ENCODE measurements at regions not wholly inside any gene's neighbourhood (a gene's known extent, or its start where the extent isn't known, plus 50 kb on each side); places are given as distances from the start of the nearest gene placed in this dataset.

DNA sequence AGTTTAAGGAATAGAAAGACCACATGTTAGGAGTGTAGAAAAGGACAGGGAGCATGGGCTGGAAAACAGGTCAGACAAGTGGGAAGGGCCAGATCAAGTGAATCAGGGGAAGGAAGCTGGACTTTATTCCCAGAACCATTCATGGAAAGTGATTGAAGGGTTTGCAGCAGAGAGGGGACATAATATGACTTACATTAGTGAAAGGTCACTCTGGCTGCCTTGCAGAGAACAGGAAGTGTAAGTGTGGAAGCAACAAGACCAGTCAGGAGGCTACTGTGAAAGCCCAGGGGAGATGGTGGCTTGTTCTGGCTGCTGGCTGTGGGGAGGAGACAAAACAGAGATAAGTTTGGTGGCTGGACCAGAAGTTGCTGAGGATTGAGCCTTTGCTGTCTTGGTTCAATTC lies 69.1 kb downstream of the VCPKMT start:
- Histone ChIP-seq H3K27me3 (ENCODE audit: control insufficient read depth, insufficient read depth, low read length) (no peaks in the 10 kb centered on the region), H3K36me3 (ENCODE audit: control insufficient read depth, insufficient read depth, low read length) (no peaks in the 10 kb centered on the region), H3K9me3 (replicated peaks; ENCODE audit: control insufficient read depth, low read depth, low read length) (peaks cover 7% of the 10 kb centered on the region), H3K4me1 (ENCODE audit: control insufficient read depth, insufficient read depth, low read length) (peaks cover 17% of the 10 kb centered on the region), H3K27ac (ENCODE audit: low read length) (peak overlapping the region; percentile 77), H3K4me3 (ENCODE audit: low read length) (no peak overlapping the region)
- DNase-seq, result peak; percentile 95

DNA sequence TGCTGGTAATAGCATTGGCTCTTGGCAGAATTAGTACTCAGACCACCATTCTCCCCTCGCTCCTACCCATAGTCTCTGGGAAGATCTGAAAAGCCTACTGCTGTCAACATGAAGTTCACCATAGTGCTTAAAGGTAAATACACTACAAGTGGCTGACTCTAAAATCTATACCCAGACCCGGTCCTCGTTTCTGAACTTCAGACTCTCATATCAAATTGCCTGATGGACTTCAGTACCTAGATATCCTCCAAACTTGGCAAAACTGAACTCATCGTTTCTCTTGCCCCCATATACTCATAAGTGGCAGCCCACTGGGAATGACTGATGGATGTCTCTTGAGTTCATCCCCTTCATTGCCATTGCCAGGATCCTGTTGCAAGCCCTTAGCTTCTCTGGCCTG lies 67.3 kb downstream of the VCPKMT start:
- peaks cover 14% of the 10 kb centered on the region for H3K4me1 ChIP-seq (ENCODE audit: control insufficient read depth, insufficient read depth, low read length)
- WGBS (ENCODE audit: insufficient coverage), result 95% methylated on average over 4 of the region's 4 CpGs

DNA sequence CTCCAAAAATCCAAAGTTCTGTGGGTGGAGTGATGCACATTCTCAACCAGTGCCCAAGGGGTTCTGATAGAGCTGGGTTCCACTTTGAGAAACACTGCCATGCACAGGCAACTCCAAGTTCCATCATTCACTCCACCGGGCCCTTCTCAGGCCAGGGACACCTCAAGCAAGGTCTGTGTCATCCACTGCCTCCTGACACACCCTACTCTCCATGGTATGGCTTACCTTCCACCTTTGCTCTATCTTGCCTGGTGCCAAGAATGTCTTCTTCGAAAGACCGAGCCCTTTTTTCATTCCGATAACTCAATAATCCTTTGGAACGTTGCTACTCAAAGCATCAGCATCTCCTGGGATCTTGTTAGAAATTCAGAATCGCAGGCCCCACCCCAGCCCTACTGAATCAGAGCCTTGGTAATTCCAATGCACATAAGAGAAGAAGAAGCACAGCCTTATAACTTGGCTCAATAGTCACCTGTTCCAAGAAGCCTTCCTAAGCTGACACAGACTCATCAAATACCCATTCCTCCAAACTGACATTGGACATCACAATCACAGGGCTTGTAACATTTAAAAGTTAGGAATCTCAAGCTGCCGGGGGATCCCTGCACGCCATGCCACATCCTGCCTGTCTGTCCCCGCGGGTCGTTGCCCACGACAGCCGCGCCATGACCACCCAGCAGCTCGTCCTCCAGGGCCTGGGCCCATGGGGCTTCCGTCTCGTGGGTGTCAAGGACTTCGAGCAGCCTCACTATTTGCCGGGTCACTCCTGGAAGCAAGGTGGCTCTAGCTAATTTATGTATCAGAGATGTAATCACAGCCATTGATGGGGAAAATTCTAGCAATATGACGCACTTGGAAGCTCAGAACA lies 66.4 kb downstream of the VCPKMT start:
- no peaks in the 10 kb centered on the region for H3K36me3 ChIP-seq (ENCODE audit: control insufficient read depth, insufficient read depth, low read length)
- no peaks in the 10 kb centered on the region for H3K27me3 ChIP-seq (ENCODE audit: control insufficient read depth, insufficient read depth, low read length)
- peaks cover 9% of the 10 kb centered on the region for H3K4me1 ChIP-seq (ENCODE audit: control insufficient read depth, insufficient read depth, low read length)
- H3K27ac ChIP-seq (ENCODE audit: low read length), result no peak overlapping the region
- 90% methylated on average over 20 of the region's 20 CpGs for WGBS (ENCODE audit: insufficient coverage)
- no peak for DNase-seq
- no peak overlapping the region for H3K4me3 ChIP-seq (ENCODE audit: low read length)
- H3K9me3 ChIP-seq (replicated peaks; ENCODE audit: control insufficient read depth, low read depth, low read length), result peaks cover 7% of the 10 kb centered on the region

More for the DNA sequence above, 67.3 kb downstream of the VCPKMT start:
- no peaks in the 10 kb centered on the region for H3K36me3 ChIP-seq (ENCODE audit: control insufficient read depth, insufficient read depth, low read length)
- peaks cover 7% of the 10 kb centered on the region for H3K9me3 ChIP-seq (replicated peaks; ENCODE audit: control insufficient read depth, low read depth, low read length)
- no peaks in the 10 kb centered on the region for H3K27me3 ChIP-seq (ENCODE audit: control insufficient read depth, insufficient read depth, low read length)
- H3K27ac ChIP-seq (ENCODE audit: low read length), result no peak overlapping the region
- DNase-seq, result no peak
- H3K4me3 ChIP-seq (ENCODE audit: low read length), result no peak overlapping the region

DNA sequence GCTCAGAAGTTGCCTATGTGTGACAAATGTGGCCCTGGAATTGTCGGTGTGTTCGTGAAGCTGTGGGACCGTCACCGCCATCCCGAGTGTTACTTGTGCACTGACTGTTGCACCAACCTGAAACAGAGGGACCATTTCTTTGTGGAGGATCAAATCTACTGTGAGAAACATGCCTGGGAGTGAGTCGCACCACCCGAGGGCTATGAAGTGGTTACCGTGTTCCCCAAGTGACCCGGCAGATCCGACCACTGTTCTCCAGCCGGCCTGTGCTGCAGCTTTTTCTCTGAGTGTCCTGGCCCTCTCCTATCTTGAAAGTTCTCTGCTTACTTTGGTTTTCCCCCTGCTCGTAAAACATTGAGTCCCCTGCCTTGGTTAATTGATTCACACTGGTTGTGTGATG lies 65.3 kb downstream of the VCPKMT start:
- Histone ChIP-seq H3K9me3 (replicated peaks; ENCODE audit: control insufficient read depth, low read depth, low read length) (peaks cover under 1% of the 10 kb centered on the region), H3K36me3 (ENCODE audit: control insufficient read depth, insufficient read depth, low read length) (no peaks in the 10 kb centered on the region), H3K27ac (ENCODE audit: low read length) (no peak overlapping the region), H3K4me3 (ENCODE audit: low read length) (no peak overlapping the region), H3K4me1 (ENCODE audit: control insufficient read depth, insufficient read depth, low read length) (peaks cover 9% of the 10 kb centered on the region), H3K27me3 (ENCODE audit: control insufficient read depth, insufficient read depth, low read length) (no peaks in the 10 kb centered on the region)
- DNase-seq, result no peak
- 89% methylated on average over 11 of the region's 12 CpGs for WGBS (ENCODE audit: insufficient coverage)

DNA sequence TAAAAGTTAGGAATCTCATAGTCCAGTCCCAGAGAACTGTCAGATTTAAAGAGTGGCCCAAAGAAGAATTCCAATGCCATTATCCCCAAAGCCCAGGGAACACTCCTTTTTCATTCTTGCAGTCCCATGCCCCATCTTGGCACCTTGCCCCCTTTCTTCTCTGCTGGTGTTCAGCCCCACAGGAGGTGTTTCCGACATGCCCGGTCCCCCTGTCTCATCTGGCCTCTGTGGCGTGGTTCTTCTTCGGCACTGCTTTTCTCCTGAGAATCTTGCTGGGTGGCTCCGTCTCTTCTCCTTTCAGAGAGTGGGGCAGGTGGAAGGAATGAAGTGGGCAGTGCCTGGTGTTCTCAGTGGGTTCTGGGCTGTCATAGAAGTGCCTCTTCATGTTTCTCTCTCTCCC lies 64.7 kb downstream of the VCPKMT start:
- Histone ChIP-seq H3K9me3 (replicated peaks; ENCODE audit: control insufficient read depth, low read depth, low read length) (no peaks in the 10 kb centered on the region), H3K36me3 (ENCODE audit: control insufficient read depth, insufficient read depth, low read length) (no peaks in the 10 kb centered on the region), H3K27me3 (ENCODE audit: control insufficient read depth, insufficient read depth, low read length) (no peaks in the 10 kb centered on the region), H3K27ac (ENCODE audit: low read length) (no peak overlapping the region), H3K4me1 (ENCODE audit: control insufficient read depth, insufficient read depth, low read length) (peaks cover 14% of the 10 kb centered on the region), H3K4me3 (ENCODE audit: low read length) (no peak overlapping the region)
- DNase-seq, result no peak
- 83% methylated on average over 2 of the region's 5 CpGs for WGBS (ENCODE audit: insufficient coverage)

DNA sequence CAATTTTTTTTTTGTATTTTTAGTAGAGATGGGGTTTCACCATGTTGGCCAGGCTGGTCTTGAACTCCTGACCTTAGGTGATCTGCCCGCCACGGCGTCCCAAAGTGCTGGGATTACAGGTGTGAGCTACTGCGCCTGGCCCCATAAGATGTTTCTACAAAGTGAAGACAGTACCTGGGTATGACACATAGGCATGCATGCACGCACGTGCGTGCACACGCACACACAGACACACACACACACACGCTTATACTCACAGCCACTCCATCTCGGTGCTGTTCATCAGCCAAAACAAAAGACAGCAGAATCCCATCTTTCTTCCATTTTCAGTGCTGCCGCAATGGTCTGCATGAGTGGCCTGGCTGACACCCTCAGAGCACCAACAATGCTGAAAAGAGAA lies 63.9 kb downstream of the VCPKMT start:
- Histone ChIP-seq H3K9me3 (replicated peaks; ENCODE audit: control insufficient read depth, low read depth, low read length) (no peaks in the 10 kb centered on the region), H3K27me3 (ENCODE audit: control insufficient read depth, insufficient read depth, low read length) (no peaks in the 10 kb centered on the region), H3K4me1 (ENCODE audit: control insufficient read depth, insufficient read depth, low read length) (peaks cover 12% of the 10 kb centered on the region), H3K4me3 (ENCODE audit: low read length) (no peak overlapping the region), H3K27ac (ENCODE audit: low read length) (no peak overlapping the region), H3K36me3 (ENCODE audit: control insufficient read depth, insufficient read depth, low read length) (no peaks in the 10 kb centered on the region)
- DNase-seq, result no peak
- 91% methylated on average over 11 of the region's 11 CpGs for WGBS (ENCODE audit: insufficient coverage)

DNA sequence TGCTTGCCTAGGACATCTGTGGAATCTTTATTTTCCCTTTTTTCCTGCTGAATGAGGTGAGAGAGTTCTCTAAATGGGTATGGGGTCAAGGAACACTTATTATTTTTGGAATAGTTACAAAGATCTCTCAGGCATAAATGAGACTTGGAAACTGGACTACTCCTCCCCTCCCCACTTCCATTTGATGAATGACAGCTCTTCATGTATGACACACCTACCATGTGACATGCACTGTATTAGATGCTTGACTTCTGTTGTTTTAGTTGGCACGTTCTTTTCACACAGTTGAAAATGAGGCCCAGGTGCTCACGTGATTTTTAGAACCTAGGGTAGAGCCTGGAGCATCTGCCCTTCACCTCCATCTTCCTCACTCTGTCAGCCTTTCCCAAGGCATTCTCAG lies 62.4 kb downstream of the VCPKMT start:
- H3K4me1 ChIP-seq (ENCODE audit: control insufficient read depth, insufficient read depth, low read length), result peaks cover 10% of the 10 kb centered on the region
- H3K27me3 ChIP-seq (ENCODE audit: control insufficient read depth, insufficient read depth, low read length), result no peaks in the 10 kb centered on the region
- H3K27ac ChIP-seq (ENCODE audit: low read length), result no peak overlapping the region
- DNase-seq, result no peak
- no CpG with 5 or more reads among the region's 2 CpGs for WGBS (ENCODE audit: insufficient coverage)
- no peaks in the 10 kb centered on the region for H3K36me3 ChIP-seq (ENCODE audit: control insufficient read depth, insufficient read depth, low read length)
- no peak overlapping the region for H3K4me3 ChIP-seq (ENCODE audit: low read length)
- H3K9me3 ChIP-seq (replicated peaks; ENCODE audit: control insufficient read depth, low read depth, low read length), result no peaks in the 10 kb centered on the region

DNA sequence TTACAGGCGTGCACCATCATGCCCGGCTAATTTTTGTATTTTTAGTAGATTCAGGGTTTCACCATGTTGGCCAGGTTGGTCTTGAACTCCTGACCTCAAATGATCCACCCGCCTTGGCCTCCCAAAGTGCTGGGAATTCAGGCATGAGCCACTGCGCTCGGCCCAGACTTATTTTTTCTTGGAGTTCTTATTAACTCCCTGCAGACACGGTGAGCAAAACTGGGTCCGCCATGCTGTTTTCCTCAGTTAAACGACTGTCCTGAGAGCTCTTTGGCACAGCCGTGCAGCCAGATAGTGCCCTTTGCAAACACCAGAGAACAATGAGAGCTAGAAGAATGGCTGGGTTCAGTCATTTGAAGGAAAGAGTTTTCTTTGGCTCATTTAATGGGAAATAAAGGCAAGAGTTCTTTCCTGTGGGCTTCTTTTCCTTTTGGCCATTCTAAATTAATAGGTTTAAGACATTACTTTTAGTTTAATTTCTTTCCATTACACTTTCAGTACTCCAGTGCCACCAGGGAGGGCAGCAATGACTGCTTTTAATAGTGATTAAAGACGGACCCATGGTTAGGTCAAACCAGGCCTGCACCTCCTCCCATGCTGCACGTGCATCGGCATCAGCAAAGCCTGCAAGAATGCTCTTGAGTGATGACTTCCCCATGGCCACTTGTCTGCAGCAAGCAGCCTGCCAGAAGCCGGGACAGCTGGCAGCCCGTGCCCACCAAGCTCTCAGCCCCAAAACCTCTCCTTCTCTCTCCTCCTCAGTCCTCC lies 60.7 kb downstream of the VCPKMT start:
- peak; percentile 49 for DNase-seq
- 75% methylated on average over 11 of the region's 14 CpGs for WGBS (ENCODE audit: insufficient coverage)
- Histone ChIP-seq H3K36me3 (ENCODE audit: control insufficient read depth, insufficient read depth, low read length) (no peaks in the 10 kb centered on the region), H3K27me3 (ENCODE audit: control insufficient read depth, insufficient read depth, low read length) (no peaks in the 10 kb centered on the region), H3K4me1 (ENCODE audit: control insufficient read depth, insufficient read depth, low read length) (peaks cover 20% of the 10 kb centered on the region), H3K27ac (ENCODE audit: low read length) (no peak overlapping the region), H3K4me3 (ENCODE audit: low read length) (no peak overlapping the region), H3K9me3 (replicated peaks; ENCODE audit: control insufficient read depth, low read depth, low read length) (no peaks in the 10 kb centered on the region)

DNA sequence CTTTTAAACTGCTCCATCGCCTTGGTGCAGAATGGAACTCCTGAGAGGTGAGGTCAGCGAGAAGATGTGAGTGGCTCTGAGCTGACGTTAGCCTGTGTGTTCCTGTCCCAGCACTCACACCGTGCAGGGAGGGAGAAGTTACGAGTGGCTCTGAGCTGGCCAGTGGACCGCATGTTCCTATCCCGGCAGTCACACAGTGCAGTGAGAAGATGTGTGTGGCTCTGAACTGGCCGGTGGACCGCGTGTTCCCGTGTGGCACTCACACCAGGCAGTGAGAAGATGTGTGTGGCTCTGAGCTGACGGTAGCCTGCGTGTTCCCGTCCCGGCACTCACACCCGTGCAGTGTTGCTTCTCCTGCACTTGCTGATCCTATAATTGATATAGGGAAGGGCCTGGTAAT lies 59.9 kb downstream of the VCPKMT start:
- no peak overlapping the region for H3K4me3 ChIP-seq (ENCODE audit: low read length)
- H3K9me3 ChIP-seq (replicated peaks; ENCODE audit: control insufficient read depth, low read depth, low read length), result no peaks in the 10 kb centered on the region
- peaks cover 28% of the 10 kb centered on the region for H3K4me1 ChIP-seq (ENCODE audit: control insufficient read depth, insufficient read depth, low read length)
- H3K36me3 ChIP-seq (ENCODE audit: control insufficient read depth, insufficient read depth, low read length), result no peaks in the 10 kb centered on the region
- H3K27ac ChIP-seq (ENCODE audit: low read length), result no peak overlapping the region
- H3K27me3 ChIP-seq (ENCODE audit: control insufficient read depth, insufficient read depth, low read length), result no peaks in the 10 kb centered on the region
- WGBS (ENCODE audit: insufficient coverage), result 59% methylated on average over 10 of the region's 16 CpGs
- no peak for DNase-seq

DNA sequence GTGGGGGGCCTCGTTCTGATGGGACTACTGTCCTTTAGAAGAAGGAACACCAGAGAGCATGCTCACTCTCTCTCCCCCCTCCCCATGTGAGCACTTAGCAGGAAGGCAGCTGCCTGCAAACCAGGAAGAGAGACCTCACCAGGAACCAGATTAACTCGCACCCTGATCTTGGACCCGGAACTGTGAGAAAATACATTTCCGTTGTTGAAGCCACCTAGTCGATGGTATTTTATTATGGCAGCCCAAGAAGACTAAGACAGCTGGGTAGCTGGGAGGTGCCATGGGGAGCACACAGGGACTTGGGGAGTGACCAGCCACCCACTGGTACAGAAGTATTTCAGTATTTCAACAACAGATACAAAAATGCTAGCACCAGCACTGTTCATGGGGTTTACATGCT lies 59.0 kb downstream of the VCPKMT start:
- Histone ChIP-seq H3K9me3 (replicated peaks; ENCODE audit: control insufficient read depth, low read depth, low read length) (no peaks in the 10 kb centered on the region), H3K36me3 (ENCODE audit: control insufficient read depth, insufficient read depth, low read length) (no peaks in the 10 kb centered on the region), H3K4me1 (ENCODE audit: control insufficient read depth, insufficient read depth, low read length) (peaks cover 36% of the 10 kb centered on the region), H3K4me3 (ENCODE audit: low read length) (no peak overlapping the region), H3K27ac (ENCODE audit: low read length) (no peak overlapping the region), H3K27me3 (ENCODE audit: control insufficient read depth, insufficient read depth, low read length) (no peaks in the 10 kb centered on the region)
- WGBS (ENCODE audit: insufficient coverage), result 98% methylated on average over 4 of the region's 5 CpGs
- DNase-seq, result no peak
